GM12864 (cell line): ENCODE measurements at regions not wholly inside any gene's neighbourhood (a gene's known extent, or its start where the extent isn't known, plus 50 kb on each side); places are given as distances from the start of the nearest gene placed in this dataset.
"Not testable (repeated sequence)": the region's sequence is repeated elsewhere in the genome, so short reads cannot be mapped to it uniquely, and the experiment has no call there.

Source experiments
- DNase-seq: peaks from one replicate; pipeline ENCODE4 v3.0.0-alpha.2; 2011; ENCODE audit warnings: low read depth
- H3K4me3 ChIP-seq: 2 replicates; pipeline ENCODE4 v1.5.1; 2011; ENCODE audit warnings: mild to moderate bottlenecking, low read depth, low read length, control low read depth
- CTCF ChIP-seq: IDR thresholded peaks from 2 replicates; pipeline ENCODE4 v1.5.1; 2011; ENCODE audit warnings: low read depth, mild to moderate bottlenecking, moderate library complexity, low read length, control low read depth, inconsistent platforms; ENCODE audit errors: missing control alignments

- no peak for DNase-seq
- TF ChIP-seq CTCF: no peak
- H3K4me3 ChIP-seq: no peak overlapping the region
These were observed 100.3 kb downstream of the C16orf95 start for GRCh38 chr16:87216841-87217275.

- DNase-seq: not testable (repeated sequence)
These were observed 99.4 kb downstream of the C16orf95 start for GRCh38 chr16:87217802-87218201.

GRCh38 chr16:87218281-87219055 is 98.7 kb downstream of the C16orf95 start:
- no peak for DNase-seq
- TF ChIP-seq CTCF: no peak
- H3K4me3 ChIP-seq: no peak overlapping the region

More at GRCh38 chr16:87217802-87218201, 99.4 kb downstream of the C16orf95 start:
- not testable (repeated sequence) for H3K4me3 ChIP-seq

GRCh38 chr16:87219287-87219909 is 97.8 kb downstream of the C16orf95 start:
- H3K4me3 ChIP-seq: no peak overlapping the region
- no peak for TF ChIP-seq CTCF
- no peak for DNase-seq

GRCh38 chr16:87221633-87222032 is 95.6 kb downstream of the C16orf95 start:
- TF ChIP-seq CTCF: no peak
- DNase-seq: no peak

GRCh38 chr16:87222335-87222734 is 94.9 kb downstream of the C16orf95 start:
- H3K4me3 ChIP-seq: no peak overlapping the region
- no peak for TF ChIP-seq CTCF
- DNase-seq: no peak

More at GRCh38 chr16:87221633-87222032, 95.6 kb downstream of the C16orf95 start:
- no peak overlapping the region for H3K4me3 ChIP-seq

GRCh38 chr16:87223656-87224248 is 93.4 kb downstream of the C16orf95 start:
- TF ChIP-seq CTCF: no peak

More at GRCh38 chr16:87223656-87224248, 93.4 kb downstream of the C16orf95 start:
- DNase-seq: no peak
- H3K4me3 ChIP-seq: no peak overlapping the region
